Transverse colon (tissue), 4 donors: ENCODE measurements at regions not wholly inside any gene's neighbourhood (a gene's known extent, or its start where the extent isn't known, plus 50 kb on each side); places are given as distances from the start of the nearest gene placed in this dataset.

Experiments
- DNase-seq: peaks from one replicate; pipeline ENCODE4 v3.0.0-alpha.2; 2019
- H3K27ac ChIP-seq, 4 donors: fragments of 200-600 bp; sonication (generic); 2 replicates each; pipeline ENCODE4 v1.5.1; 2016 to 2018; ENCODE audit warnings: inconsistent platforms in 4 of 4
- H3K27me3 ChIP-seq: fragments of 200-600 bp; sonication (generic); 2 replicates; pipeline ENCODE4 v1.5.1; 2017; ENCODE audit warnings: inconsistent platforms
- H3K36me3 ChIP-seq, 4 donors: fragments of 200-600 bp; sonication (generic); 2 replicates each; pipeline ENCODE4 v1.5.1; 2017 to 2019; ENCODE audit warnings: inconsistent platforms in 4 of 4
- H3K4me1 ChIP-seq, 4 donors: fragments of 200-600 bp; sonication (generic); 2 replicates each; pipeline ENCODE4 v1.5.1; 2017 to 2020; ENCODE audit warnings: inconsistent platforms in 4 of 4
- H3K4me3 ChIP-seq, 4 donors: fragments of 200-600 bp; sonication (generic); 1 replicate in 1 of 4; 2 replicates in 3 of 4; pipeline versions ENCODE4 v1.5.1 to v1.6.1; 2017 to 2019; ENCODE audit warnings: inconsistent platforms in 4 of 4
- H3K9me3 ChIP-seq, 2 donors: fragments of 200-600 bp; sonication (generic); 2 replicates each; pipeline ENCODE4 v1.5.1; 2017 to 2019; ENCODE audit warnings: inconsistent platforms in 2 of 2
- EP300 ChIP-seq: sonication (generic); formaldehyde crosslinking; IDR thresholded peaks from one replicate; pipeline ENCODE4 v1.6.1; 2017; ENCODE audit warnings: antibody characterized with exemption, low read depth
- POLR2A ChIP-seq: fragments of 450-650 bp; IDR thresholded peaks from one replicate; pipeline ENCODE4 v1.6.1; 2016; ENCODE audit warnings: antibody characterized with exemption, mild to moderate bottlenecking, moderate library complexity
- POLR2AphosphoS5 ChIP-seq, 3 donors: sonication (generic); formaldehyde crosslinking; IDR thresholded peaks; one replicate each; pipeline ENCODE4 v1.6.1; 2016; ENCODE audit warnings: antibody characterized with exemption in 3 of 3
- WGBS, 2 donors: methylation state at CpG; one replicate each; pipeline ENCODE4 v1.1.5; 2018; ENCODE audit warnings: low coverage in 1 of 2; 5-methylcytosine and 5-hydroxymethylcytosine counted together
- in situ Hi-C, 4 donors: fragments of 200-750 bp; cut with MboI; loops; one replicate each; pipeline versions ENCODE4 v1.15.0 to v1.15.1; 2017; ENCODE audit warnings: low sequenced_read_pairs in 3 of 4, low pct_ligation_motif_present in 1 of 4, low pct_unique_long_range_greater_than_20kb in 1 of 4
- intact Hi-C: fragments of 100-400 bp; cut with DNase I; formaldehyde crosslinking; loops from one replicate; pipeline ENCODE4 v1.15.1; 2023; ENCODE audit warnings: low total_unique reads
- TF ChIP-seq, protein P1 (sequence below), 5 experiments: fragments of 200-600 bp in 3 of 5; fragments of 450-650 bp in 2 of 5; sonication (generic) in 3 of 5; IDR thresholded peaks; 1 replicate in 2 of 5; 2 replicates in 3 of 5; pipeline ENCODE4 v1.5.1; 2016 to 2017; ENCODE audit warnings: antibody characterized with exemption in 5 of 5, inconsistent platforms in 3 of 5, mild to moderate bottlenecking in 2 of 5, moderate library complexity in 1 of 5

DNA sequence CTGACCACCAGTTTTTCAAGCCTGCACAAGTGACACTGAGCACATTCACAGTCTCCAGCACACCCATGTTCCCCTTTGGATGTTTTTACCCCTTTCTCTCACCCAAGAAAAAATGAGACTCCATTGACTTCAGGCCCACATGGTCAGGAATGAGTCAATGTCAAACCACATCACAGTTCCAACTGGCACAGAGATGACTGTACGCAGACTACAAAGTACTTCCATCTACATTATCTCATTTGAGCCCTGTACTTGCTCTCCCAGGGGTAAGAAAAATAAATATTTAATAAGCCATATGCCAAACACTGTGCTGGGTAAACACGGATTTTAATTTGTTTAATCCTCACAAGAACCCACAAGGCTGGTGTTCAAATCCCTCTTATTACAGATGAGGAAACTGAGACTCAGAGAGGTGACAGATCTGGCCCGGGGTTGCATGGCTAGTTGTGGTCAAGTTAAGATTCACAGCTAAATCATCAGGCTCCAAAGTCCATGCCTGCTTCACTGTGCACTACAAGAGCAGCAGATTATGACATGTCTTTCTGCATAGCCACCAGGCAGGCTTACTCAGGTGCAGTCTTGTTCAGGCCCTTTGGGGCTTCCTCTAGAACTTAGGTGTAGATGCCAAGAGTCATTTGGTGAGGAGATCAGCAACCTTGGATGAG is 106.1 kb downstream of the TXNL1 start:
- H3K4me1 ChIP-seq, result no peaks in the 10 kb centered on the region
- WGBS, 2 donors, result 20 to 38% methylated on average over 2 to 3 of the region's 3 CpGs
- no peaks in the 10 kb centered on the region for H3K9me3 ChIP-seq
- no peak overlapping the region for H3K27ac ChIP-seq
- intact Hi-C loops, result no loop called here
- TF ChIP-seq POLR2A, result no peak
- TF ChIP-seq EP300, result no peak
- H3K4me3 ChIP-seq, result no peak overlapping the region
- in situ Hi-C loops, result no loop called here
- no peaks in the 10 kb centered on the region for H3K36me3 ChIP-seq
- no peaks in the 10 kb centered on the region for H3K27me3 ChIP-seq
- DNase-seq, result no peak

DNA sequence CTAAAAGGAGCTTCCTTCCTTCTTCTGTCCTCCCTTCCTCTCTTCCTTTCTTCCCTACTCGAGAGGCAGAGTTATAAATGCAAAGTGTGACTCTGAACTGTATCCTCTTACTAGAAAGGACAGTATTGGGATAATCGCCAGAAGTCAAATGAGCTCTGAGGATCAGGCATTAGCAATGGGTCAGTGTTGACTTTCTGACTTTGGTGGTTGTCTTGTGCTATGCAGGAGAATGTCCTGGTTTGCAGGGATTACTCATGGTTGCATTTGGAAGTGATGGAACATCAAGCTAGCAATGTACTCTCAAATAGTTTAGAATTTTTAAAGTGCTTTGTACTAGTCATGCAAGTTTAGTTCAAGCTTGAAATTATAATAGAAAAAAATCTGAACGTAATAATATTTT is 115.6 kb downstream of the TXNL1 start:
- Histone ChIP-seq H3K27me3 (no peaks in the 10 kb centered on the region), H3K4me1 (no peaks in the 10 kb centered on the region), H3K9me3 (no peaks in the 10 kb centered on the region), H3K27ac (no peak overlapping the region), H3K36me3 (no peaks in the 10 kb centered on the region), H3K4me3 (no peak overlapping the region)
- WGBS, 2 donors, result 62 to 100% methylated on average over 1 to 3 of the region's 3 CpGs
- no peak for TF ChIP-seq EP300
- TF ChIP-seq, protein P1, sequence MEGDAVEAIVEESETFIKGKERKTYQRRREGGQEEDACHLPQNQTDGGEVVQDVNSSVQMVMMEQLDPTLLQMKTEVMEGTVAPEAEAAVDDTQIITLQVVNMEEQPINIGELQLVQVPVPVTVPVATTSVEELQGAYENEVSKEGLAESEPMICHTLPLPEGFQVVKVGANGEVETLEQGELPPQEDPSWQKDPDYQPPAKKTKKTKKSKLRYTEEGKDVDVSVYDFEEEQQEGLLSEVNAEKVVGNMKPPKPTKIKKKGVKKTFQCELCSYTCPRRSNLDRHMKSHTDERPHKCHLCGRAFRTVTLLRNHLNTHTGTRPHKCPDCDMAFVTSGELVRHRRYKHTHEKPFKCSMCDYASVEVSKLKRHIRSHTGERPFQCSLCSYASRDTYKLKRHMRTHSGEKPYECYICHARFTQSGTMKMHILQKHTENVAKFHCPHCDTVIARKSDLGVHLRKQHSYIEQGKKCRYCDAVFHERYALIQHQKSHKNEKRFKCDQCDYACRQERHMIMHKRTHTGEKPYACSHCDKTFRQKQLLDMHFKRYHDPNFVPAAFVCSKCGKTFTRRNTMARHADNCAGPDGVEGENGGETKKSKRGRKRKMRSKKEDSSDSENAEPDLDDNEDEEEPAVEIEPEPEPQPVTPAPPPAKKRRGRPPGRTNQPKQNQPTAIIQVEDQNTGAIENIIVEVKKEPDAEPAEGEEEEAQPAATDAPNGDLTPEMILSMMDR (IDR thresholded peaks at IDR 0.05), result no peak
- no peak for TF ChIP-seq POLR2A
- TF ChIP-seq POLR2AphosphoS5 (IDR thresholded peaks at IDR 0.05), result no peak
- intact Hi-C loops, result loop anchor here (10.0 kb wide), 1 partner anchor 782 kb away; no protein-coding TSS in a partner anchor
- in situ Hi-C loops, result no loop called here
- no peak for DNase-seq

DNA sequence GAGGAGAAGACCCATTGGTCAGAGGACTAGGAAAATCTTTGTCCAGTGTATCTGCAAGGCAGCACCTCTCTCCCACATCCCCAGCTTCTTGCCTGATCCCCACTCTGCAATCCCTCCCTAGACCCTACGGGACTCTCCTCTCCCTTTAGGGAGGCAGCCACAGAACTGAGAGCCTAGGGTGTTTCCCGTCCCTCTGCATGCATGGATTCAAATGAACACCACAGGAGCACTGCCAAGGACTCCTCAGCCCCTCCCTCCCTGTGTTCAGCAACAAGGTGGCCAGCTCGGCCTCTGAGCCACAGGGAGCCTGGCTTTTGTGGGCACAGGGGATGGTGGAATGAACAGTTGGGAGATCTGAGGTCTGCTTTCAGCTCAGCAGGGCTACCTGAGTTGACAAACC is 117.1 kb downstream of the TXNL1 start:
- TF ChIP-seq POLR2A, result no peak
- no peak for TF ChIP-seq EP300
- TF ChIP-seq POLR2AphosphoS5 (IDR thresholded peaks at IDR 0.05), result no peak
- TF ChIP-seq, protein P1 (IDR thresholded peaks at IDR 0.05), result no peak
- Histone ChIP-seq H3K27me3 (no peaks in the 10 kb centered on the region), H3K4me3 (no peak overlapping the region), H3K27ac (no peak overlapping the region), H3K36me3 (no peaks in the 10 kb centered on the region), H3K9me3 (no peaks in the 10 kb centered on the region), H3K4me1 (no peaks in the 10 kb centered on the region)
- no peak for DNase-seq
- in situ Hi-C loops (no loop called here), intact Hi-C loops (loop anchor here (10.0 kb wide), 1 partner anchor 784 kb away; no protein-coding TSS in a partner anchor)
- 62% methylated on average over 3 of the region's 3 CpGs; no CpG with 5 or more reads in 1 of the 2 donors for whole genome bisulfite sequencing, 2 donors

DNA sequence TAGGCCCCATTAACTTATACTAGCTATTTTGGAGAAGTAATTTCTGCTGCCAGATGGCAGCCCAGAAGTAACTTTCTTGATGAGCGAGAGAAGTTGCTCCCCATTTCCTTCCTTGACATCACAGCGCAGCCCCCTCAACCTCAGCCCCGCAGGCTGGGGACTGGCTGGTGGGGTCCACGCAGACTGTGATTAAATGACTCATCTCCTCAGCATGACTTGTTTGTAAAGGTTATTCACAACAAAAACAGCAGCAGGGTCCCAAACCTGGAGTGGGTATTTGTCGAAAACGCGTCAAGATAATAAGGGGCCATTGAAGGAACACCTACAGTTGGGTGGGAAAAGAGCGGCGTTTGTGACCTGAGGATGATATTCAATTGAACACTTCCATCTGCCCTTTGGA is 120.6 kb downstream of the TXNL1 start:
- in situ Hi-C loops (no loop called here), intact Hi-C loops (no loop called here)
- H3K9me3 ChIP-seq, result no peaks in the 10 kb centered on the region
- 95 to 98% methylated on average over 4 to 9 of the region's 9 CpGs for WGBS, 2 donors
- H3K4me1 ChIP-seq, result no peaks in the 10 kb centered on the region
- DNase-seq, result no peak
- no peaks in the 10 kb centered on the region for H3K36me3 ChIP-seq
- H3K4me3 ChIP-seq, result no peak overlapping the region
- H3K27ac ChIP-seq, result no peak overlapping the region
- TF ChIP-seq, protein P1 (IDR thresholded peaks at IDR 0.05), result no peak
- TF ChIP-seq POLR2A (no peak), POLR2AphosphoS5 (IDR thresholded peaks at IDR 0.05) (no peak), EP300 (no peak)
- H3K27me3 ChIP-seq, result no peaks in the 10 kb centered on the region

DNA sequence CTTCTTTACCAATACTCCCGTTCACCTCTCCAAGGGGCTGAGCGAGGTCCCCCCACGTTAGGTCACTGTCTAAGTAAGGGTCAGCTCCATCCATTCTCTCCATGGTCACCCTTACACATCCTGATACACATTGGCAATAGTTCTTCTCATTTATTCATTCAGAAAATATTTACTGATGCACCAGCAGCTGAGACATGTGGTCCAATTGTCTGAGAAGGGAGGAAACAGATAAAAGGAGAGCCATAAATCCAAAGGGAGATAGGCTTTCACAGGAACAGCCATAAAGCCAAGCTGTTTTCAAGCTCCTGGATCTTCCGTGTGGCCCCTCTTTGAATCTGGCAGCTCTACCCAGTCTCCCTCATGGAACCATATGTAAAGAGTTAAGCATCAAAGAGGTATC is 121.2 kb downstream of the TXNL1 start:
- Histone ChIP-seq H3K9me3 (no peaks in the 10 kb centered on the region), H3K36me3 (no peaks in the 10 kb centered on the region), H3K4me1 (no peaks in the 10 kb centered on the region), H3K4me3 (no peak overlapping the region), H3K27ac (no peak overlapping the region), H3K27me3 (no peaks in the 10 kb centered on the region)
- DNase-seq, result no peak
- TF ChIP-seq EP300, result no peak
- TF ChIP-seq, protein P1 (IDR thresholded peaks at IDR 0.05), result no peak
- no peak for TF ChIP-seq POLR2A
- no peak for TF ChIP-seq POLR2AphosphoS5 (IDR thresholded peaks at IDR 0.05)
- in situ Hi-C loops, result no loop called here
- 57 to 72% methylated on average over 4 of the region's 4 CpGs for WGBS, 2 donors
- intact Hi-C loops, result no loop called here
